ENCODE measurements at regions not wholly inside any gene's neighbourhood (a gene's known extent, or its start where the extent isn't known, plus 50 kb on each side); places are given as distances from the start of the nearest gene placed in this dataset.

DNA sequence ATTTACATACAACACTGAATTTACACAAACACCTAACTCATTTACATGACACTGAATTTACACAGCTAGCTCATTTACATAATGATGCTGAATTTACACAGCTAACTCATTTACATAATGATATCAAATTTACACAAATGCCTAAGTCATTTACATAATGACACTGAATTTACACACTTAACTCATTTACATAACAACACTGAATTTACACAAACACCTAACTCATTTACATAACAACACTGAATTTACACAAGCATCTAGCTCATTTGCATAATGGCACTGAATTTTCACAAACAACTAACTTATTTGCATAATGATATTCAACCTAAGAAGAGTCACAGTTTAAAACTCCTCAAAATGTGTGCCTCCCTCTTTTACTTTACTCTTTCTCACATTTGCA is 511.7 kb downstream of the GALR1 start:
- no peak for DNase-seq (ENCODE audit: low spot score)

DNA sequence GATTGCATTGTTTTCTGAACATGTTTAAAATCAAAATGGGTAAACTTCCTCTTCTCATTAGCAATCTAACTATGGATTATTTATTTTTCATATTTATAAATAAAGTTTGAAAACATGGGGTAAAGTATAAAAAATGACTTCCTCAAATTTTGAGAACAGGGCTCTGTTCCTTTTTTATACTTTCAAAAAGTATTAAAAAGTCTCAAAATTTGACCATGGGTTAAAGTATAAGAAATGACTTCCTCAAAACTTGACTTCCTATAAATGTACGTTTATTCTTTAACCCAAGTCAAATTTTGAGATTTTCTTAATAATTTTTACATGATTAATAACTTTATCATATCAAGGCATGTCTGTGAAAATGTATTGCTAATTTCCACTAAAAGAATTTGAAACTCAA is 512.4 kb downstream of the GALR1 start:
- no peak for DNase-seq (ENCODE audit: low spot score)

- DNase-seq (ENCODE audit: low spot score), result no peak
Observed at GRCh38 chr18:77762642-77763041, 513.0 kb downstream of the GALR1 start.

DNA sequence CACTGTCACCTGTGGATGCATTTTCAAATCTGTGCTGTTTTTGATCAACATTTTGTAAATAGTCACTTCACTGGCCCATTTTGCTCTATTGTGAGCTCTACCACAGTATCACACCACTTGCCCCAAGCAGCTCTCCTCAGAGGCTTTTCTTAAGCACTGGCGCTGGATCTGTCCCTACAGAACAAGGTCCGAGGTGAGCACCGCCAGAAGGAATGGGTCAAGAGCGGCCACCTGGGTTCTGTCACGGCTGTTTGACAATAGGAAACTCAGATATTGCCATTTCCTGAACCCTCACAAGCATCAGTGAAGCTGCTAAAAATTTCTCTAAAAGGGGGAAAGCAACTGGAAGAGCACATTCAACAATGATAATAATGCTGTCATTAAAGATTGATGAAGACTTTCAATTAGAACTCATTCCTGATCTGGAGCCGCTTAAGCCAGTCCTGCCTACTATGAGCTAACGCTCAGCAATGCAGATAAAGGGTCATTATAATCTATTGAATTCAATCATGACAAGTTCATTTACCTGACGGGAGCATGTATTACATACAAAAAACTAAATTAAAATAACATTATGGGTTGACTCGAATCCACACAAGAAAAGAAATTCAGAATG is 514.0 kb downstream of the GALR1 start:
- no peak for DNase-seq (ENCODE audit: low spot score)

DNA sequence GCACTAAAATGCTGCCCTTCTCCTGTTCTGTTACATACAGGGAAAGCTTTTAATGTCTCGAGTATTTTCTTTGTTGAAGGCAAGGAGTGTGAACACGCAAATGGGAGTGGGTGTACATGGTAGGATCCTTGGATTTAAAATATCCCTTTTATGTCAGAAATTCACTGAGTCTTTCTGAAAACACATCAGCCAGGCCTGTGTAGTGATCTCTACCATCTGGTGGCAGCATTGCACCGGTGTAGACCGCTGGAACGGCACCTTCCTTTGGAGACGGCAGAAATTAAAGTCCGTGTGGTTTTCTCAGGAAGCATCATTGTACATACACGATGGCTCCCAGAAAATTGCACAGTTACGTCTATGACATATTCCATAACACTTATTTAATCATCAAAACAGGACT is 515.8 kb downstream of the GALR1 start:
- peak; percentile 19 for DNase-seq (ENCODE audit: low spot score)

- no peak for DNase-seq (ENCODE audit: low spot score)
Observed at GRCh38 chr18:77766421-77766820, 516.8 kb downstream of the GALR1 start.

- no peak for DNase-seq (ENCODE audit: low spot score)
Observed at GRCh38 chr18:77772177-77772576, 522.5 kb downstream of the GALR1 start.

- DNase-seq (ENCODE audit: low spot score), result no peak
Observed at GRCh38 chr18:77776104-77776503, 526.5 kb downstream of the GALR1 start.

DNA sequence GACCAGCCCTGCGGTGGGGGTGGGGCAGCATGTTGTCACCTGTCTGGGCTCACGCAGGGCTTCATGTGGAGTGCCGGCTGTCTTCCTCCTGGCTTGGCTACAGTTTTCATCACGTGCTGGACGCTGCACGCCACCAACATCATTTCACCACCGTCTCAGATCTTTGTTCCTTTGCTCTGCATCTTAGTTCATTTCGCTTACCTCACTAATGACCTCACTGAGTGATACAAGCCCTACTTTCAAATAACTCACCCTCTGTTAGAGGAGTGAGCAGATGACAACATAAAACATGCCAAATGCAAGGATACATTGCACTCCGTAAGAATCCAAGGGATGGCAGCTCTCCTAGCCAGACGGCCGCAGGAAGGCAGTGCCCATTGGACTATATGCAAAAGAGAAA is 527.5 kb downstream of the GALR1 start:
- DNase-seq (ENCODE audit: low spot score), result no peak

DNA sequence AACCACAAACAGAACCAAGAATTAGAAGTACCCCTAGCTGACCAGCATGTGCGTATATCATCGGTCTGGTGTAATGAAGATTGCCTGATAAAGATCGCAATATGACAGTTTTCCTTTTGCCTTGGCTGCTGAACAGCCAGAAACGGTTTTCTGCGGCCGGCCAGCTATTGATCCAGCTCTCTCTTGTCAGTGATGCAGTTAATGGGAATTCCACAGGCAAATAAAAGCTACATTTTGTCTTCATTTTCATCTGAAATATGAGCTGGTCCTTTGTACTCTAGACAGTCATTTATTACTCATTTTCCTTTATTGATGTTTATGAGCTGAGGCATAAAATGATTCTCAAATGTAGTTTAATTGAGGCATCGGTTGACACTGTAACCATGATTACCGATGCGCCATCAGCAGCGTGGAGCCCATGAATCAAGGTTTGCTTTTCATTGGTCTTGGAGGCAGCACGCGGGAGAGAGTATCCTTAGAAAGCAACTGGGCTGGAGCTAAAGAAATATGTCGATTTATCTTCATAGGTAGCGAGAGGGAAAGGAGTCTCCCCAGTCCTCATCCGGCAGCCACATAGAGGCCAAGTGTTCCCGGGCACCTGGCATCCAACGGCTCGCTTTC is 535.2 kb downstream of the GALR1 start:
- no peak for DNase-seq (ENCODE audit: low spot score)

DNA sequence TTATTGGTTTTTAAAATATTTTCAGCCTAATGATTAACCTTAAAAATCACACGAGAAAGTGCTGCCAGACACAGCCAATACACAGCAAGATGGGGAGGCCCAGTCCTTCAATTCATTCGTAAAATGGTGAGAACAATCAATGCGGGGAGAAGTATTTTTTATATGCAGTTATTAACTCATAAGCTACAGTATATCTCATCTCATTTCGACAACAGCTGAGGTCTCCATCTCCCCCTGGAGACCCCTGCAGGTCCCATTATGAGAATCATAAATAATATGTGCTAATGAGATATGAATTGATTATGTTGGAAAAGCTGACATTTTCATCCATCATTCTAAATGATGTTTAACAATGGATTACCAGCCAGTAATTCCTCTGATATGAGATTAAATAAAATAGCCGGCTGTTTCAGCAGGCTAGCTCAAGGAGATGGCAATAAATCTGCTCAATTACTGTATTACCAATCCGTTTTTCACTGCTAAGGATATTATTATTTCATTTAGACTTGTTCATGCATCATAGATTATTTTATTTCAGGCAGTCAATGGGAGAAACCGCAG is 535.8 kb downstream of the GALR1 start:
- DNase-seq (ENCODE audit: low spot score), result no peak

- no peak for DNase-seq (ENCODE audit: low spot score)
Observed at GRCh38 chr18:77803024-77803423, 553.4 kb downstream of the GALR1 start.

GRCh38 chr18:77804382-77804781 is 554.7 kb downstream of the GALR1 start:
- no peak for DNase-seq (ENCODE audit: low spot score)

DNA sequence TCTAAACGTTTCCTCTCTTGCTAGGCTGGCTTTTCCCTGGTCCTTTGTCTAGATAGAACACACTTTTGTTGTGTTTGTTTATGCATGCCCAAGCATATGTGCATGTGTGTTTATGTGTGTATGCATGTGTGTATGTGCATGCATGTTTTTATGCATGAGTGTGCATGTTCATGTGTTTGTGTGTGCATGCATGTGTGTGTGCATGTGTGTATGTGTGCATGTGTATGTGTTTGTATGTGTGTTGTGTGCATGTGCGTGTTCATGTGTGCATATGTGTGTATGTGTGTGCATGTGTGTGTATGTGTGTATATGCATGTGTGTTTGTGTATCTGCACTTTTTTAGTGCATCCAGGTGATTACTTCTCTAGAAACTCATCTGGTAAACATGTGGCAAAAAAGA is 558.0 kb downstream of the GALR1 start:
- no peak for DNase-seq (ENCODE audit: low spot score)

GRCh38 chr18:77811503-77811902 is 561.9 kb downstream of the GALR1 start:
- peak; percentile 14 for DNase-seq (ENCODE audit: low spot score)

GRCh38 chr18:77815666-77816338 is 566.2 kb downstream of the GALR1 start:
- no peak for DNase-seq (ENCODE audit: low spot score)

GRCh38 chr18:77818328-77818727 is 568.7 kb downstream of the GALR1 start:
- DNase-seq (ENCODE audit: low spot score), result no peak

GRCh38 chr18:77820472-77820871 is 570.8 kb downstream of the GALR1 start:
- DNase-seq (ENCODE audit: low spot score), result no peak

DNA sequence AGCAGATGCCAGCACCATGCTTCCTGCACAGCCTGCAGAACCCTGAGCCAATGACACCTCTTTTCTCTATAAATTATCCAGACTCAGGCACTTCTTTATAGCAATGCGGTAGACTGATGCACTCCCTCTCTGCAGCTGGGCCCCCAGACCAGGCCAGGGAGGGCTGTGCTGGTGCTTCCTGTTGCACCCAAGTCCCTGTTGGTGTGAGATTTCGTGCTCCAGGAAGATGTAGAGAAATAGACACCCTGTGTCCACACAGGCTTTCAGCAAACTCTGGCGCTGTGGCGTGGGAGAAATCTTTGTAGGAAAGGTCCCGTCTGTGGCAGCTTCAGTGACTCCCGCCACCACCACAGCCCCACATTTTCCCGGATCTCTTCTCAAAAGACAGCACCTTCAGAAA is 572.2 kb downstream of the GALR1 start:
- no peak for DNase-seq (ENCODE audit: low spot score)

DNA sequence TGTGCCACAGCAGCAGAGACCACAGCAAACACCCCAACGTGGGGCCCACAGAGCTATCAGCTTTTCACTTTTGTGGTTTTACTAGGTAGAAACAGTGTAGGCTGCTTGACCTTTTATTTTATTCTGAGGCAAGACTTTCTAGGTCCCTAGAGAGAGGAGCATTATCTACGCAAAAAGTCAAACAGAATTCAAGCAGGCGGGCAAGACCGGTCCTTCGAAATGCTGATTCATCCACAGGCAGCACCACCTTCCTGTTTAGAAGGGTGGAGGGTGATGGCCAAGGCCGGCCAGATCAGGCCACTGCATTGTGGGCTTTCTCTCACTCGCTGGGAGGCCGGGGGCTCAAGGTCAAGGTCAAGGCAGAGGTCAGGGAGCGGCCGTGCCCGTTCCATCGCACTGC is 573.0 kb downstream of the GALR1 start:
- DNase-seq (ENCODE audit: low spot score), result no peak

DNA sequence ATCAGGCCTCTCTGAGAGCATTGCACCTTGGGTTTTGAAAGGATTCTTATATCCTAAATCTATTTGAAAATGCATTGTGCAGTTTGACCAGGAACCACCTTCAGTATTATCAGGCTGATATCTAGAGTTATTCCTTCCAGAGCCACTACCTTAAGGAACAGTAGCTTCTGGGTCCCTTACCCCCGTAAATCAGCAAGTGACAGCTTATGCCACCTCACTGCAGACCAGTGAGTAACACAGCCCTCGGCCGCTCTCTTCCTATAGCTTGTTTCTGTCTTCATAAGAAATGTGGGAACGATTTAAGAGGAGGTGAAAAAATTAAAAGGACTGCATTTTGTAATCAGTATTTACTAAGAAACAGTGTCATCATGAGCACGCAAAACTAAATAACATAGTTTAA is 584.2 kb downstream of the GALR1 start:
- no peak for DNase-seq (ENCODE audit: low spot score)

GRCh38 chr18:77851802-77852201 is 602.2 kb downstream of the GALR1 start:
- DNase-seq (ENCODE audit: low spot score), result no peak

GRCh38 chr18:77853859-77854258 is 604.2 kb downstream of the GALR1 start:
- no peak for DNase-seq (ENCODE audit: low spot score)
